Stimulated activated effector memory CD8-positive, alpha-beta T cell treated with anti-CD3 and anti-CD28 coated beads, Interleukin-12 subunit alpha, Interleukin-12 subunit beta, amount 100 ng/mL, for 72 hours (primary cell): ENCODE measurements at regions not wholly inside any gene's neighbourhood (a gene's known extent, or its start where the extent isn't known, plus 50 kb on each side); places are given as distances from the start of the nearest gene placed in this dataset.

ENCODE experiments used
- ATAC-seq: fragments of 150-1000 bp; cut with Tn5 transposase; 2 replicates; pipeline ENCODE4 v1.10.0; 2021
- DNase-seq, 2 donors: peaks; one replicate each; pipeline ENCODE4 v3.0.0; 2021 to 2022; ENCODE audit warnings: low spot score in 2 of 2
- H3K27ac Mint-ChIP-seq: one replicate; pipeline ENCODE4 v1.8.0; 2022; ENCODE audit warnings: mild to moderate bottlenecking, mixed read lengths
- H3K36me3 Mint-ChIP-seq: one replicate; pipeline ENCODE4 v1.8.0; 2022; ENCODE audit warnings: mild to moderate bottlenecking, mixed read lengths
- H3K4me1 Mint-ChIP-seq: one replicate; pipeline ENCODE4 v1.8.0; 2022; ENCODE audit warnings: mixed read lengths
- H3K4me3 Mint-ChIP-seq: one replicate; pipeline ENCODE4 v1.8.0; 2022; ENCODE audit warnings: mild to moderate bottlenecking, mixed read lengths
- H3K9me3 Mint-ChIP-seq: one replicate; pipeline ENCODE4 v1.8.0; 2022; ENCODE audit warnings: mixed read lengths

- no peaks in the 10 kb centered on the region for H3K9me3 Mint-ChIP-seq
- H3K4me1 Mint-ChIP-seq: no peaks in the 10 kb centered on the region
- DNase-seq (no peak), ATAC-seq (no peak)
- H3K27ac Mint-ChIP-seq: no peak overlapping the region
- H3K4me3 Mint-ChIP-seq: no peak overlapping the region
- no peaks in the 10 kb centered on the region for H3K36me3 Mint-ChIP-seq
These were observed 81.5 kb downstream of the CYRIA start for GRCh38 chr2:16584084-16584483.

GRCh38 chr2:16581241-16581640, 84.4 kb downstream of the CYRIA start:
- DNase-seq (no peak), ATAC-seq (no peak)
- no peak overlapping the region for H3K4me3 Mint-ChIP-seq
- H3K27ac Mint-ChIP-seq: no peak overlapping the region
- no peaks in the 10 kb centered on the region for H3K4me1 Mint-ChIP-seq
- no peaks in the 10 kb centered on the region for H3K9me3 Mint-ChIP-seq
- no peaks in the 10 kb centered on the region for H3K36me3 Mint-ChIP-seq

GRCh38 chr2:16578081-16578480, 87.6 kb downstream of the CYRIA start:
- no peak overlapping the region for H3K27ac Mint-ChIP-seq
- H3K36me3 Mint-ChIP-seq: no peaks in the 10 kb centered on the region
- no peak for DNase-seq
- ATAC-seq: no peak
- peaks cover 3% of the 10 kb centered on the region for H3K9me3 Mint-ChIP-seq
- H3K4me1 Mint-ChIP-seq: no peaks in the 10 kb centered on the region
- H3K4me3 Mint-ChIP-seq: no peak overlapping the region

GRCh38 chr2:16570516-16570915, 95.1 kb downstream of the CYRIA start:
- H3K4me1 Mint-ChIP-seq: no peaks in the 10 kb centered on the region
- DNase-seq (no peak), ATAC-seq (no peak)
- no peak overlapping the region for H3K27ac Mint-ChIP-seq
- no peaks in the 10 kb centered on the region for H3K36me3 Mint-ChIP-seq
- H3K4me3 Mint-ChIP-seq: no peak overlapping the region
- H3K9me3 Mint-ChIP-seq: no peaks in the 10 kb centered on the region

- no peak overlapping the region for H3K4me3 Mint-ChIP-seq
These were observed 96.4 kb downstream of the CYRIA start for GRCh38 chr2:16568998-16569784.

GRCh38 chr2:16566701-16567100, 98.9 kb downstream of the CYRIA start:
- Mint-ChIP-seq H3K36me3 (peaks cover 8% of the 10 kb centered on the region), H3K4me3 (no peak overlapping the region), H3K27ac (no peak overlapping the region), H3K9me3 (no peaks in the 10 kb centered on the region), H3K4me1 (no peaks in the 10 kb centered on the region)
- no peak for DNase-seq
- ATAC-seq: no peak

More at GRCh38 chr2:16568998-16569784, 96.4 kb downstream of the CYRIA start:
- Mint-ChIP-seq H3K36me3 (peaks cover 7% of the 10 kb centered on the region), H3K27ac (no peak overlapping the region), H3K4me1 (no peaks in the 10 kb centered on the region), H3K9me3 (no peaks in the 10 kb centered on the region)
- ATAC-seq: no peak
- no peak for DNase-seq

- peaks cover 18% of the 10 kb centered on the region for H3K36me3 Mint-ChIP-seq
- no peaks in the 10 kb centered on the region for H3K9me3 Mint-ChIP-seq
- no peak for DNase-seq
- ATAC-seq: no peak
- H3K4me3 Mint-ChIP-seq: no peak overlapping the region
- no peak overlapping the region for H3K27ac Mint-ChIP-seq
- no peaks in the 10 kb centered on the region for H3K4me1 Mint-ChIP-seq
These were observed 100.2 kb downstream of the CYRIA start for GRCh38 chr2:16565481-16565880.

- DNase-seq (no peak), ATAC-seq (no peak)
- H3K4me1 Mint-ChIP-seq: no peaks in the 10 kb centered on the region
- no peaks in the 10 kb centered on the region for H3K9me3 Mint-ChIP-seq
- H3K4me3 Mint-ChIP-seq: no peak overlapping the region
- peaks cover 27% of the 10 kb centered on the region for H3K36me3 Mint-ChIP-seq
- H3K27ac Mint-ChIP-seq: no peak overlapping the region
These were observed 104.0 kb downstream of the CYRIA start for GRCh38 chr2:16561676-16562075.

- no peak for DNase-seq
- H3K36me3 Mint-ChIP-seq: peaks cover 27% of the 10 kb centered on the region
- H3K27ac Mint-ChIP-seq: no peak overlapping the region
- H3K4me3 Mint-ChIP-seq: no peak overlapping the region
- no peaks in the 10 kb centered on the region for H3K4me1 Mint-ChIP-seq
- no peak for ATAC-seq
- H3K9me3 Mint-ChIP-seq: no peaks in the 10 kb centered on the region
These were observed 104.4 kb downstream of the CYRIA start for GRCh38 chr2:16561251-16561650.

GRCh38 chr2:16559278-16560067, 106.2 kb downstream of the CYRIA start:
- Mint-ChIP-seq H3K4me1 (no peaks in the 10 kb centered on the region), H3K9me3 (no peaks in the 10 kb centered on the region), H3K4me3 (no peak overlapping the region), H3K36me3 (peaks cover 23% of the 10 kb centered on the region), H3K27ac (no peak overlapping the region)
- DNase-seq: no peak
- no peak for ATAC-seq

GRCh38 chr2:16554060-16554583, 111.5 kb downstream of the CYRIA start:
- no peak overlapping the region for H3K27ac Mint-ChIP-seq
- no peaks in the 10 kb centered on the region for H3K9me3 Mint-ChIP-seq
- H3K4me3 Mint-ChIP-seq: no peak overlapping the region
- H3K36me3 Mint-ChIP-seq: peaks cover 7% of the 10 kb centered on the region
- H3K4me1 Mint-ChIP-seq: no peaks in the 10 kb centered on the region
- ATAC-seq: no peak
- DNase-seq: no peak

GRCh38 chr2:16553226-16553625, 112.4 kb downstream of the CYRIA start:
- H3K4me1 Mint-ChIP-seq: no peaks in the 10 kb centered on the region
- H3K9me3 Mint-ChIP-seq: no peaks in the 10 kb centered on the region
- DNase-seq (no peak), ATAC-seq (no peak)
- H3K36me3 Mint-ChIP-seq: no peaks in the 10 kb centered on the region
- H3K27ac Mint-ChIP-seq: no peak overlapping the region
- no peak overlapping the region for H3K4me3 Mint-ChIP-seq

- Mint-ChIP-seq H3K4me1 (no peaks in the 10 kb centered on the region), H3K9me3 (no peaks in the 10 kb centered on the region), H3K4me3 (no peak overlapping the region), H3K27ac (no peak overlapping the region), H3K36me3 (no peaks in the 10 kb centered on the region)
- ATAC-seq (no peak), DNase-seq (no peak)
These were observed 113.4 kb downstream of the CYRIA start for GRCh38 chr2:16552202-16552601.

GRCh38 chr2:16548036-16548435, 117.6 kb downstream of the CYRIA start:
- Mint-ChIP-seq H3K27ac (no peak overlapping the region), H3K9me3 (peaks cover 6% of the 10 kb centered on the region), H3K4me3 (no peak overlapping the region), H3K36me3 (no peaks in the 10 kb centered on the region), H3K4me1 (no peaks in the 10 kb centered on the region)
- no peak for DNase-seq
- no peak for ATAC-seq

- DNase-seq: no peak
- peaks cover 6% of the 10 kb centered on the region for H3K9me3 Mint-ChIP-seq
- no peaks in the 10 kb centered on the region for H3K36me3 Mint-ChIP-seq
- no peak overlapping the region for H3K4me3 Mint-ChIP-seq
- no peak overlapping the region for H3K27ac Mint-ChIP-seq
- no peaks in the 10 kb centered on the region for H3K4me1 Mint-ChIP-seq
- ATAC-seq: no peak
These were observed 119.4 kb downstream of the CYRIA start for GRCh38 chr2:16546128-16546754.
